ENCODE measurements at regions not wholly inside any gene's neighbourhood (a gene's known extent, or its start where the extent isn't known, plus 50 kb on each side); places are given as distances from the start of the nearest gene placed in this dataset.

GRCh38 chr6:44665143-44665542, 277.6 kb downstream of the CDC5L start:
- DNase-seq (ENCODE audit: low spot score in 2 of 2) = no peak
- Mint-ChIP-seq H3K4me3 (no peak overlapping the region), H3K27ac (ENCODE audit: low read depth) (no peak overlapping the region), H3K4me1 (peaks cover 6% of the 10 kb centered on the region), H3K9me3 (no peaks in the 10 kb centered on the region), H3K36me3 (ENCODE audit: insufficient read depth) (no peaks in the 10 kb centered on the region), H3K27me3 (peaks cover 15% of the 10 kb centered on the region)
- no peak for ATAC-seq (replicated peaks; ENCODE audit: extremely low read depth, poor library complexity, severe bottlenecking)

GRCh38 chr6:44665683-44666082, 278.2 kb downstream of the CDC5L start:
- Mint-ChIP-seq H3K36me3 (ENCODE audit: insufficient read depth) (no peaks in the 10 kb centered on the region), H3K4me3 (no peak overlapping the region), H3K9me3 (no peaks in the 10 kb centered on the region), H3K4me1 (peaks cover 6% of the 10 kb centered on the region), H3K27me3 (peaks cover 15% of the 10 kb centered on the region), H3K27ac (ENCODE audit: low read depth) (no peak overlapping the region)
- DNase-seq (ENCODE audit: low spot score in 2 of 2) (no peak), ATAC-seq (replicated peaks; ENCODE audit: extremely low read depth, poor library complexity, severe bottlenecking) (no peak)

DNA sequence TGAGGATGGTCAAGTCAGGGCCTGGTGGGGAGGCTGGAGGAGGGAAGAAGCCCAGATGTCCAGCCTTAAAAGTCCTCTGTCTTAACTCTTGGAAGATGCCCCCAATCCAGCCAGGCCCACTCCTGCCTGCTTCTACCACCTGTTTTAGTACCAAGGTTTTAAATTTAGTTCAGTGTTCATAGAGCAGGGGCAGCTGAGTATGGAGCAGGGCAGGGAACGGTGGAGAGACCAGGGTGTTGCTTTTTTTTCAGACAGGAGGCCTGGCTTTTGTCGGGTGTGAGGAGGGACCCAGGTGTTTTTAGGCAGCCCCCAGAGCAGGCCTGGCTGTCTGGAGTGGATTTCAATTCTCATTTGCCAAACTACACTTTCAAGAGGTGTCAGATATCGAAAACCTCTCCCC, 278.8 kb downstream of the CDC5L start:
- peaks cover 6% of the 10 kb centered on the region for H3K4me1 Mint-ChIP-seq
- H3K4me3 Mint-ChIP-seq = no peak overlapping the region

GRCh38 chr6:44667226-44667625, 279.7 kb downstream of the CDC5L start:
- DNase-seq (ENCODE audit: low spot score in 2 of 2) = no peak
- Mint-ChIP-seq H3K36me3 (ENCODE audit: insufficient read depth) (no peaks in the 10 kb centered on the region), H3K4me3 (no peak overlapping the region)

More for the DNA sequence above, 278.8 kb downstream of the CDC5L start:
- DNase-seq (ENCODE audit: low spot score in 2 of 2) (no peak), ATAC-seq (replicated peaks; ENCODE audit: extremely low read depth, poor library complexity, severe bottlenecking) (no peak)
- Mint-ChIP-seq H3K27me3 (peaks cover 15% of the 10 kb centered on the region), H3K9me3 (no peaks in the 10 kb centered on the region), H3K36me3 (ENCODE audit: insufficient read depth) (no peaks in the 10 kb centered on the region), H3K27ac (ENCODE audit: low read depth) (no peak overlapping the region)

GRCh38 chr6:44667668-44668390, 280.3 kb downstream of the CDC5L start:
- H3K36me3 Mint-ChIP-seq (ENCODE audit: insufficient read depth) = no peaks in the 10 kb centered on the region
- H3K9me3 Mint-ChIP-seq = no peaks in the 10 kb centered on the region
- peaks cover 15% of the 10 kb centered on the region for H3K27me3 Mint-ChIP-seq
- no peak for ATAC-seq (replicated peaks; ENCODE audit: extremely low read depth, poor library complexity, severe bottlenecking)
- DNase-seq (ENCODE audit: low spot score in 2 of 2) = no peak
- no peak overlapping the region for H3K27ac Mint-ChIP-seq (ENCODE audit: low read depth)
- H3K4me1 Mint-ChIP-seq = peaks cover 6% of the 10 kb centered on the region
- no peak overlapping the region for H3K4me3 Mint-ChIP-seq

More at GRCh38 chr6:44667226-44667625, 279.7 kb downstream of the CDC5L start:
- H3K9me3 Mint-ChIP-seq = no peaks in the 10 kb centered on the region
- ATAC-seq (replicated peaks; ENCODE audit: extremely low read depth, poor library complexity, severe bottlenecking) = no peak
- H3K27me3 Mint-ChIP-seq = peaks cover 15% of the 10 kb centered on the region
- no peak overlapping the region for H3K27ac Mint-ChIP-seq (ENCODE audit: low read depth)
- peaks cover 6% of the 10 kb centered on the region for H3K4me1 Mint-ChIP-seq

- Mint-ChIP-seq H3K27me3 (peaks cover 15% of the 10 kb centered on the region), H3K27ac (ENCODE audit: low read depth) (no peak overlapping the region)
- no peak for ATAC-seq (replicated peaks; ENCODE audit: extremely low read depth, poor library complexity, severe bottlenecking)
Observed at GRCh38 chr6:44668391-44668930, 281.0 kb downstream of the CDC5L start.

DNA sequence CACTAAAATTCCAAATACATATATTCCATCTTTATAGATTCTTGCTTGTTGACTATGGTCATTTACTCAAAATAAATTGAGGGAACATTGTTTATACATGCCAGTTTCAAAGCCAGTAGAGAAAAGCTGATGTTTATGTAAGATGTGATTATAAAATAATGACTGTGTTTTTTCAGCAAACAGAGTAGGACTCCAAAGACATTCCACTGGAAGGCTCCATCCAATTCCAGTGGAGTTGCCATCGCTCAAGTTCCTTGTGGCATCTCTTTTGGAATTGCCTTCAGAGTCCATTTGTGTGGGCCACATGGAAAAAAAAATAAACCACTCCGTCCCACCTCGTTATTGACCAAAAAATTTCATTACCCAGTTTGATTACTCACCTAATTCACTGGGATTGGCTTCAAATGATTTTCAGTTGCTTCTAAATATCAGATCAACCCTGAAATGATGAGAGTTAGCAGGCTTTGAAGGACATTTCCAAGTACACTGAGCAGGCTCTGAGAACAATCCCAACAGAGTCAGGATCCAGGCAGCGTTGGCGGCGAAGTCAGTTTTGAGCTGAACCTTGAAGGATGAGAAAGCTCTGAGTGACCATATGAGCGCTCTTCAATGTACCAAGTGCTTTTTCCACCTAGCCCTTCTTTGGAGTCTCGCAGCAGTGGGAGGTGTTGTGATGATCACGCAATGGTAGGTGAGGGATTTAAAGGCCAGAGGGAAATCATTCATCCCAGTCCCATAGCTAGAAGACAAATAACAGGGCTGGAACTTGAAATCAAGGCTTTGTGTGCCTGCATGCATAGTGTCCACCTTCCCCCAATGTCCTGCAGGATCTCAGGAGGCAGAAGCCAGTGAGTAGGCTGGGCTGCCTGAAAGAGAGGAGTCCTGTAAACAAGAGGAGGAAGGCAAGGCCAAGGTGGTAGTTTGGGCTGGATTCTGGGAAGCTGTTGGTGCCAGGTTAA, 281.7 kb downstream of the CDC5L start:
- ATAC-seq (replicated peaks; ENCODE audit: extremely low read depth, poor library complexity, severe bottlenecking) (no peak), DNase-seq (ENCODE audit: low spot score in 2 of 2) (no peak)
- Mint-ChIP-seq H3K4me1 (peaks cover 6% of the 10 kb centered on the region), H3K4me3 (no peak overlapping the region), H3K27me3 (peaks cover 15% of the 10 kb centered on the region), H3K27ac (ENCODE audit: low read depth) (no peak overlapping the region), H3K36me3 (ENCODE audit: insufficient read depth) (no peaks in the 10 kb centered on the region), H3K9me3 (no peaks in the 10 kb centered on the region)

More at GRCh38 chr6:44668391-44668930, 281.0 kb downstream of the CDC5L start:
- no peaks in the 10 kb centered on the region for H3K36me3 Mint-ChIP-seq (ENCODE audit: insufficient read depth)
- no peak overlapping the region for H3K4me3 Mint-ChIP-seq
- no peak for DNase-seq (ENCODE audit: low spot score in 2 of 2)
- H3K4me1 Mint-ChIP-seq = peaks cover 6% of the 10 kb centered on the region
- H3K9me3 Mint-ChIP-seq = no peaks in the 10 kb centered on the region

GRCh38 chr6:44670146-44670545, 282.6 kb downstream of the CDC5L start:
- Mint-ChIP-seq H3K36me3 (ENCODE audit: insufficient read depth) (no peaks in the 10 kb centered on the region), H3K27me3 (peaks cover 15% of the 10 kb centered on the region), H3K4me3 (no peak overlapping the region), H3K27ac (ENCODE audit: low read depth) (no peak overlapping the region), H3K4me1 (peaks cover 6% of the 10 kb centered on the region), H3K9me3 (no peaks in the 10 kb centered on the region)
- DNase-seq (ENCODE audit: low spot score in 2 of 2) (no peak), ATAC-seq (replicated peaks; ENCODE audit: extremely low read depth, poor library complexity, severe bottlenecking) (no peak)

DNA sequence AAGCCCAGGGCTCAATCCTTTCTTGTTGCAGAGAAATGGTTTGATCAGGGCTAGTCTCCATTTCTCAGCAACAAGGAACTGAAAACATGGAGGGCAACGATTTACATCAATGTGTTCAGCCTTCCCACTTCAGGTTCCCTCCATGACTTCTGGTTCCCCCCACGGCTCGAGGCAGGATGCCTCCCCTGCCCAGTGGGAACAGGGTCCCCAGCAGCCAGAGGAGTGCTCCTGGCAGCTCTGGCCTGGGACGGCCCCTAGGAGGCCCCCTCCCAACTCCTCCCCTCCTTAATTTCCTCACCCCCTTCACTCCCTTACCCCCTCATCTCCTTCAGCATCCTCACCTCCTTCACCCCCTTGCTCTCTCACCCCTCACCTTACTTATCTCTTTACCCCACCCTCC, 283.8 kb downstream of the CDC5L start:
- Mint-ChIP-seq H3K9me3 (no peaks in the 10 kb centered on the region), H3K36me3 (ENCODE audit: insufficient read depth) (no peaks in the 10 kb centered on the region), H3K4me1 (peaks cover 6% of the 10 kb centered on the region), H3K27ac (ENCODE audit: low read depth) (no peak overlapping the region), H3K27me3 (peaks cover 15% of the 10 kb centered on the region), H3K4me3 (no peak overlapping the region)
- DNase-seq (ENCODE audit: low spot score in 2 of 2) (no peak), ATAC-seq (replicated peaks; ENCODE audit: extremely low read depth, poor library complexity, severe bottlenecking) (no peak)

DNA sequence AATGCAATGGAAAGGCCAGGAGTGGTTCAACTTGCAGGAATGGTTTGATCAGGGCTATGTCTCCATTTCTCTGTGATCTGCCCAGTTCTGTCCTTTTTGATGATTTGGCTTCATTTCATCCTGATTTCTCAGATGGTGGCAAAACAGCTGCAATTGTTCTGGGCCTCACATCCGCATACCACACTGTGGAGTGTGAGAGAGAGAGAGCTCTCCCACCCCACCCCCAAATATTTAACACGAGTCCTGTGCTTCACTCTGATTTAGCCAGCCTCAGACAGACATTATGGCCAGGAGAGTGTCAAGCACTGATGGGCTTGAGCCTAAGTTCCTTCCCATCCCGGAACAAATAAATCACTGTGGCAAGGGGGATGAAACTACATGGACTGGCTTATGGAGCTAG, 284.6 kb downstream of the CDC5L start:
- H3K9me3 Mint-ChIP-seq = no peaks in the 10 kb centered on the region
- H3K4me3 Mint-ChIP-seq = no peak overlapping the region
- no peak for ATAC-seq (replicated peaks; ENCODE audit: extremely low read depth, poor library complexity, severe bottlenecking)
- peaks cover 6% of the 10 kb centered on the region for H3K4me1 Mint-ChIP-seq
- DNase-seq (ENCODE audit: low spot score in 2 of 2) = no peak
- peaks cover 15% of the 10 kb centered on the region for H3K27me3 Mint-ChIP-seq
- H3K27ac Mint-ChIP-seq (ENCODE audit: low read depth) = no peak overlapping the region
- H3K36me3 Mint-ChIP-seq (ENCODE audit: insufficient read depth) = no peaks in the 10 kb centered on the region

- Mint-ChIP-seq H3K4me3 (no peak overlapping the region), H3K36me3 (ENCODE audit: insufficient read depth) (no peaks in the 10 kb centered on the region), H3K9me3 (no peaks in the 10 kb centered on the region), H3K4me1 (peaks cover 6% of the 10 kb centered on the region), H3K27ac (ENCODE audit: low read depth) (no peak overlapping the region), H3K27me3 (peaks cover 11% of the 10 kb centered on the region)
- ATAC-seq (replicated peaks; ENCODE audit: extremely low read depth, poor library complexity, severe bottlenecking) = no peak
- DNase-seq (ENCODE audit: low spot score in 2 of 2) = no peak
Observed at GRCh38 chr6:44672841-44673240, 285.3 kb downstream of the CDC5L start.

DNA sequence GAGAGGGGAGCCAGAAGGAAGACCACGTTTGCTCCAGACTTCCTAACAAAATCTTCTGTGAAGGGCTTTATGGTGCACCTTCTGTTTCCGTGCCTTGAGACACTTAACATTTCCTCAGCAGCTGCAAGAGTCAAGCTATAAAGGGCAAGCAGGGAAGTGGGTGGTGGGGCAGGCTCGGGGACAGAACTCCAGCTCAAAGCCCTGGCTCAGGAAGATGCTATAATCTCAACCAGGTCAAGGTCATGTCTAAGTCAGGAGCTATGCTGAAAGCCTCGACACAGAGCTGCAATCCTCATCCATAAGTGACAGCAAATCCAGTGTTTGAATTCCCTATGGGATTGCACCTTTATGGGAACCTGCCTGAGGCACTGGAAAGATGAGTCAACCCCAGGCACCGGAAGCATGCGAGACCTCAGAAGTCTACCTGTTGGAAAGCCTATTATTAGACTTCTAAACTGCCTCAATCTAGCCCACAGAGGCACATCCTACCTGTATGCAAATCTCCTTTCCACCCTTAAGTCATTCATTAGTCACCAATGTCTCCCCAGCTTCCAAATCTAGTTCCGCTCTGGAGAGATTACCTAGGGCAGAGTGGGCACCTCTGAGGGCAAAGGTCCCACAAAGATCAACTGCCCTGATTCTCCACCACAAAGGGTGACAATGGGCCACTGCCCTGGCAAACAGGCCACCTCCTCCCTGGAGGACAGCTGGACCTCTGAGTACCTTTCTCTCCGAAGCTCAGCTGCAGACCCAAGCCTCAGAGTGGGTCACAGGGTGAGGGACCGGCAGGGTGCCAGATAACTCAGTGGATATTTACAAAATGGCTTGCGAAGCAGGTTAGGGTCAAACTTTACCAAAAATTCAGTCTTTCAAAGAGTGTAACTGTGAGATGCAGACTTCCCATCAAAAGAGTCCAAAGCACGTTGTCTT, 287.0 kb downstream of the CDC5L start:
- H3K27me3 Mint-ChIP-seq = no peaks in the 10 kb centered on the region
- H3K9me3 Mint-ChIP-seq = no peaks in the 10 kb centered on the region
- no peaks in the 10 kb centered on the region for H3K4me1 Mint-ChIP-seq
- no peaks in the 10 kb centered on the region for H3K36me3 Mint-ChIP-seq (ENCODE audit: insufficient read depth)
- H3K27ac Mint-ChIP-seq (ENCODE audit: low read depth) = no peak overlapping the region
- H3K4me3 Mint-ChIP-seq = no peak overlapping the region
- DNase-seq (ENCODE audit: low spot score in 2 of 2) (no peak), ATAC-seq (replicated peaks; ENCODE audit: extremely low read depth, poor library complexity, severe bottlenecking) (no peak)
